ENCODE measurements at regions not wholly inside any gene's neighbourhood (a gene's known extent, or its start where the extent isn't known, plus 50 kb on each side); places are given as distances from the start of the nearest gene placed in this dataset.

DNA sequence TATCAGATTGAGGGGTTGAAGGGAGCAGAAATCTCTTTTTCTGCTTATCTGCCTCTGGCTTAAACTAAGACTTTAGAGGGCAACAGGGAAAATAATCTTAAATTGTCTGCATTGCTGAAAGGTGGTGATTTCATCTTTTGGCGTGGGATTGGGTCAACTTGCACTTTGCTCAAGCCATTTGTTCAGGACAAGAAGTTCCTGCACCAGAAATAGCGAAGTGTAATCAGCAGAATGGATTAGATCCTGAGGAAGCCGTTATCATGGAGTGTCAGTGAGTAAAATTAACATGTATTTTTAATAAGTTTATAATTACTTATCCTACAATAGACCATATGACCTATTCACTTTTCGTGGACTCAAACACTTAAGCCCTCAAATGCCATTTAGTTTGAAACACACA lies 249.3 kb downstream of the CD83 start (continued):
- TF ChIP-seq ZFP3 (CRISPR knock-in tag; IDR thresholded peaks at IDR 0.05) (no peak), ARNTL (CRISPR knock-in tag; IDR thresholded peaks at IDR 0.05; ENCODE audit: borderline replicate concordance, low read depth) (no peak)

- no peak for ATAC-seq
- TF ChIP-seq BACH2 (CRISPR knock-in tag; IDR thresholded peaks at IDR 0.05; ENCODE audit: borderline replicate concordance) (no peak), ZNF70 (CRISPR knock-in tag; IDR thresholded peaks at IDR 0.05) (no peak), TCF4 (CRISPR knock-in tag; IDR thresholded peaks at IDR 0.05; ENCODE audit: borderline replicate concordance) (no peak), PPARA (CRISPR knock-in tag; IDR thresholded peaks at IDR 0.05; ENCODE audit: borderline replicate concordance) (no peak), TSHZ2 (CRISPR knock-in tag; IDR thresholded peaks at IDR 0.05) (no peak)
- TF ChIP-seq, protein P1, sequence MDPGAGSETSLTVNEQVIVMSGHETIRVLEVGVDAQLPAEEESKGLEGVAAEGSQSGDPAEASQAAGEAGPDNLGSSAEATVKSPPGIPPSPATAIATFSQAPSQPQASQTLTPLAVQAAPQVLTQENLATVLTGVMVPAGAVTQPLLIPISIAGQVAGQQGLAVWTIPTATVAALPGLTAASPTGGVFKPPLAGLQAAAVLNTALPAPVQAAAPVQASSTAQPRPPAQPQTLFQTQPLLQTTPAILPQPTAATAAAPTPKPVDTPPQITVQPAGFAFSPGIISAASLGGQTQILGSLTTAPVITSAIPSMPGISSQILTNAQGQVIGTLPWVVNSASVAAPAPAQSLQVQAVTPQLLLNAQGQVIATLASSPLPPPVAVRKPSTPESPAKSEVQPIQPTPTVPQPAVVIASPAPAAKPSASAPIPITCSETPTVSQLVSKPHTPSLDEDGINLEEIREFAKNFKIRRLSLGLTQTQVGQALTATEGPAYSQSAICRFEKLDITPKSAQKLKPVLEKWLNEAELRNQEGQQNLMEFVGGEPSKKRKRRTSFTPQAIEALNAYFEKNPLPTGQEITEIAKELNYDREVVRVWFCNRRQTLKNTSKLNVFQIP (CRISPR knock-in tag; IDR thresholded peaks at IDR 0.05; ENCODE audit: borderline replicate concordance, low read depth) = no peak
These were observed 249.7 kb downstream of the CD83 start for GRCh38 chr6:14367296-14367695.

GRCh38 chr6:14369717-14370116 lies 252.1 kb downstream of the CD83 start:
- TF ChIP-seq, protein P1 (CRISPR knock-in tag; IDR thresholded peaks at IDR 0.05; ENCODE audit: borderline replicate concordance, low read depth) = no peak
- no peak for TF ChIP-seq ZNF8 (CRISPR knock-in tag; IDR thresholded peaks at IDR 0.05)
- TF ChIP-seq RARB (CRISPR knock-in tag; IDR thresholded peaks at IDR 0.05) = no peak
- TF ChIP-seq ARNTL (CRISPR knock-in tag; IDR thresholded peaks at IDR 0.05; ENCODE audit: borderline replicate concordance, low read depth) = no peak
- no peak for TF ChIP-seq TCF4 (CRISPR knock-in tag; IDR thresholded peaks at IDR 0.05; ENCODE audit: borderline replicate concordance)
- no peak for TF ChIP-seq ZFP3 (CRISPR knock-in tag; IDR thresholded peaks at IDR 0.05)
- TF ChIP-seq CSDC2 (CRISPR knock-in tag; IDR thresholded peaks at IDR 0.05) = no peak
- no peak for TF ChIP-seq ISL1 (CRISPR knock-in tag; IDR thresholded peaks at IDR 0.05)
- TF ChIP-seq PPARA (CRISPR knock-in tag; IDR thresholded peaks at IDR 0.05; ENCODE audit: borderline replicate concordance) = no peak
- no peak for TF ChIP-seq ZNF70 (CRISPR knock-in tag; IDR thresholded peaks at IDR 0.05)
- no peak for TF ChIP-seq ZC3H10 (CRISPR knock-in tag; IDR thresholded peaks at IDR 0.05)
- no peak for ATAC-seq

DNA sequence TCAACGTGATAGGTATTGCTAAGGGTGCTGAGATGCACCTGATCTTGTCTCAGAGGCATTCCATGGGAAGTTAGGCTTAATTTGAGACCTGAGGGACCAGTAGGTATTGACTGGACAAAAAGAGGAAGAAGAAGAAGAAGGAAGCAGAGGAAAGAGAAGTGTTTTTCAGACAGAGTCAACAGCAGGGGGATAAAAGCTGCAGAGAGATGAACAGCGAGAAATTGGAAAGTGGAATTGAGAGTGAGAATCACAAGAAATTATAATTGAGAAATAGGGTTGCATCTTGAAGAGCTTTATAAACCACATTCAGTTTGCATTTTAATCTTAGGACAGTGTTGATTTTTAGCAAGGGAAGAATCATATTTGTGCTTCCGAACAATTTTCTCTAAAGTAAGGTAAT lies 254.0 kb downstream of the CD83 start:
- TF ChIP-seq PATZ1 (CRISPR knock-in tag; IDR thresholded peaks at IDR 0.05; ENCODE audit: borderline replicate concordance) (no peak), ZFP3 (CRISPR knock-in tag; IDR thresholded peaks at IDR 0.05) (no peak), ISL1 (CRISPR knock-in tag; IDR thresholded peaks at IDR 0.05) (no peak), TCF4 (CRISPR knock-in tag; IDR thresholded peaks at IDR 0.05; ENCODE audit: borderline replicate concordance) (no peak), CSDC2 (CRISPR knock-in tag; IDR thresholded peaks at IDR 0.05) (no peak), BACH2 (CRISPR knock-in tag; IDR thresholded peaks at IDR 0.05; ENCODE audit: borderline replicate concordance) (no peak), CREB5 (CRISPR knock-in tag; IDR thresholded peaks at IDR 0.05; ENCODE audit: low read depth) (no peak), ZC3H10 (CRISPR knock-in tag; IDR thresholded peaks at IDR 0.05) (no peak), PPARA (CRISPR knock-in tag; IDR thresholded peaks at IDR 0.05; ENCODE audit: borderline replicate concordance) (no peak), OSR1 (CRISPR knock-in tag; IDR thresholded peaks at IDR 0.05) (no peak), ZFP30 (CRISPR knock-in tag; IDR thresholded peaks at IDR 0.05) (no peak), SNAI2 (CRISPR knock-in tag; IDR thresholded peaks at IDR 0.05) (no peak), TOX (CRISPR knock-in tag; IDR thresholded peaks at IDR 0.05; ENCODE audit: borderline replicate concordance) (no peak), TSHZ2 (CRISPR knock-in tag; IDR thresholded peaks at IDR 0.05) (no peak), ZNF565 (CRISPR knock-in tag; conservative IDR thresholded peaks at IDR 0.05; ENCODE audit: low read depth) (no peak), ZNF70 (CRISPR knock-in tag; IDR thresholded peaks at IDR 0.05) (no peak), GLIS3 (CRISPR knock-in tag; IDR thresholded peaks at IDR 0.05) (no peak)
- TF ChIP-seq, protein P1 (CRISPR knock-in tag; IDR thresholded peaks at IDR 0.05; ENCODE audit: borderline replicate concordance, low read depth) = no peak
- ATAC-seq = no peak
